T47D (cell line): ENCODE measurements at regions not wholly inside any gene's neighbourhood (a gene's known extent, or its start where the extent isn't known, plus 50 kb on each side); places are given as distances from the start of the nearest gene placed in this dataset.

ENCODE experiments used
- DNase-seq, 2 experiments: peaks; one replicate each; pipeline versions ENCODE4 v3.0.0 to v3.0.0-alpha.2; 2011 to 2012; ENCODE audit warnings: low read depth in 1 of 2, low spot score in 1 of 2
- JUND ChIP-seq: IDR thresholded peaks from 2 replicates; pipeline ENCODE4 v1.6.1; 2012; ENCODE audit warnings: low read depth
- in situ Hi-C: cut with HindIII; loops from 2 replicates; pipeline ENCODE4 v1.10.0; 2016; ENCODE audit warnings: low sequenced_read_pairs, low pct_unique_long_range_greater_than_20kb

GRCh38 chr20:36824142-36824940 is 50.8 kb upstream of the DSN1 start:
- TF ChIP-seq JUND = no peak
- DNase-seq = peak in 1 of 2 experiments; percentile 61
- in situ Hi-C loops = no loop called here

DNA sequence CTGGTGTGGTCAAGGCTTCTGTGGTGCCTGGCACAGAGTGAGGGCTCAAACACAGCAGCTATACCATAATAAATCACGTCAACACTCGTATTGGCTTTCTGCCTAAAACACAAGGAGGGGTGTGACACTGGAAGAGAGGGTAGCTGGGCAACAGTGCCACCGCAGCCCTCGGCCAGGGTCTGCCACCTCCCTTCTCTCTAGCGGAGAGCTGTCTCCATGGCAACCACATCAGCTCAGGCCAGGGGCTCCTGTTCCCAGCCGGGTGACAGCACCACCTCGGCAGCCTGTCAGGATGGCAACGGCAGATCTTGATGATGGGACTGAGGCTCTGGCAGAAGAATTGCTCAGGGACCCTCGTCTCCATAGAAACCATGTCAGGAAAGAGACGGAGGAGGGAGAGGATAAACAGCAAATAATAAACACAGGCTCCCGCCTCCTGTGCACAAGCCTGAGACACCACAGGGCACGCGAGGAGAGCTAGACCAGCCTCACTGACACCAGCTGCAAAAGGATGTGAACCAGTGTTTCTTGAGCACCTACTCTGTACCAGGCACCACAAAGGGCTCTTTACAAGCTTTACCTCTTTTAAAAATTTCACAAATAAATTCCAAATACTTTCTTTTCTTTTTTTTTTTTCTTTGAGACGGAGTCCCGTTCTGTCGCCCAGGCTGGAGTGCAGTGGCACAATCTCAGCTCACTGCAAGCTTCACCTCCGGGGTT is 50.4 kb upstream of the TLDC2 start:
- in situ Hi-C loops = no loop called here
- TF ChIP-seq JUND = no peak
- DNase-seq = no peak
